Keratinocyte (primary cell): ENCODE measurements at regions not wholly inside any gene's neighbourhood (a gene's known extent, or its start where the extent isn't known, plus 50 kb on each side); places are given as distances from the start of the nearest gene placed in this dataset.

Source experiments
- EZH2 ChIP-seq: IDR thresholded peaks from one replicate; pipeline ENCODE4 v1.6.1; 2012; ENCODE audit warnings: inconsistent platforms, mild to moderate bottlenecking, low read length, moderate library complexity
- TF ChIP-seq, protein P1 (sequence below), 3 experiments: IDR thresholded peaks in 1 of 3; conservative IDR thresholded peaks in 1 of 3; optimal IDR thresholded peaks in 1 of 3; 2 replicates in 2 of 3; 3 replicates in 1 of 3; pipeline versions ENCODE3 to v1.5.1; 2011; ENCODE audit warnings: low read length in 3 of 3, mild to moderate bottlenecking in 3 of 3, moderate library complexity in 2 of 3, control low read depth in 1 of 3, inconsistent platforms in 1 of 3; ENCODE audit not compliant: insufficient read depth in 2 of 3; ENCODE audit errors: extremely low read depth in 1 of 3

DNA sequence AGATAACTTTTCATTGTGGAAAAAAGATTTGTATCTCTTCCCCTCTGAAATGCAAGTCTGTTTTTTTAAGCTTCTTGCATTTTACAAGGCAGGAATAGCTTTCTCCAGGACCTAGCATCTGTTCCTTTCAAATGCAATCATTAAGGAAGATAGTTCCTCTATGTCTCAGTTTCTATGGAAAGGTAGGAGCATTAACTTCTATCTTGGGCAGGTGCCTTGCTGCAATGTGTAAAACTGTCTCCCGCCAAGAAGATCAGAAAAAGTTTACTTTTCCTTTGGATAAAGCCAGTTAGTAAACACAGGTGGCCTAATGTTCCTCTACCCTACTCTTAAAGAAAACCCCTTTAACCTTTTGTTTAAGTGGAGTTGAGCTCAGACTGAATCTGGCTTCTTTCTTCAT, 560.6 kb upstream of the CYLC2 start:
- TF ChIP-seq, protein P1, sequence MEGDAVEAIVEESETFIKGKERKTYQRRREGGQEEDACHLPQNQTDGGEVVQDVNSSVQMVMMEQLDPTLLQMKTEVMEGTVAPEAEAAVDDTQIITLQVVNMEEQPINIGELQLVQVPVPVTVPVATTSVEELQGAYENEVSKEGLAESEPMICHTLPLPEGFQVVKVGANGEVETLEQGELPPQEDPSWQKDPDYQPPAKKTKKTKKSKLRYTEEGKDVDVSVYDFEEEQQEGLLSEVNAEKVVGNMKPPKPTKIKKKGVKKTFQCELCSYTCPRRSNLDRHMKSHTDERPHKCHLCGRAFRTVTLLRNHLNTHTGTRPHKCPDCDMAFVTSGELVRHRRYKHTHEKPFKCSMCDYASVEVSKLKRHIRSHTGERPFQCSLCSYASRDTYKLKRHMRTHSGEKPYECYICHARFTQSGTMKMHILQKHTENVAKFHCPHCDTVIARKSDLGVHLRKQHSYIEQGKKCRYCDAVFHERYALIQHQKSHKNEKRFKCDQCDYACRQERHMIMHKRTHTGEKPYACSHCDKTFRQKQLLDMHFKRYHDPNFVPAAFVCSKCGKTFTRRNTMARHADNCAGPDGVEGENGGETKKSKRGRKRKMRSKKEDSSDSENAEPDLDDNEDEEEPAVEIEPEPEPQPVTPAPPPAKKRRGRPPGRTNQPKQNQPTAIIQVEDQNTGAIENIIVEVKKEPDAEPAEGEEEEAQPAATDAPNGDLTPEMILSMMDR (optimal IDR thresholded peaks at IDR 0.05 in 1 of 3, IDR thresholded peaks at IDR 0.05 in 1 of 3, conservative IDR thresholded peaks at IDR 0.05 in 1 of 3; ENCODE audit: extremely low read depth in 1 of 3, insufficient read depth in 2 of 3, low read length in 3 of 3) = no peak
- no peak for TF ChIP-seq EZH2
